Testis (tissue), 2 donors: ENCODE measurements at regions not wholly inside any gene's neighbourhood (a gene's known extent, or its start where the extent isn't known, plus 50 kb on each side); places are given as distances from the start of the nearest gene placed in this dataset.

Experiments
- DNase-seq: peaks from one replicate; pipeline ENCODE4 v3.0.0-alpha.2; 2019
- H3K27ac ChIP-seq, 2 donors: fragments of 200-600 bp; sonication (generic); one replicate each; pipeline ENCODE4 v1.5.1; 2019
- H3K27me3 ChIP-seq: fragments of 200-600 bp; sonication (generic); one replicate; pipeline ENCODE4 v1.5.1; 2019
- H3K36me3 ChIP-seq: fragments of 200-600 bp; sonication (generic); one replicate; pipeline ENCODE4 v1.5.1; 2017; ENCODE audit warnings: low read depth; ENCODE audit errors: missing control alignments
- H3K4me1 ChIP-seq: fragments of 200-600 bp; sonication (generic); one replicate; pipeline ENCODE4 v1.5.1; 2019
- H3K4me3 ChIP-seq, 2 donors: fragments of 200-600 bp; sonication (generic); one replicate each; pipeline ENCODE4 v1.5.1; 2017 to 2019
- H3K9me3 ChIP-seq: fragments of 200-600 bp; sonication (generic); one replicate; pipeline ENCODE4 v1.5.1; 2017
- CTCF ChIP-seq, 3 experiments: fragments of 450-650 bp in 2 of 3; fragments of 200-600 bp in 1 of 3; sonication (generic) in 1 of 3; IDR thresholded peaks; one replicate each; pipeline ENCODE4 v1.5.1; 2016 to 2019; ENCODE audit warnings: antibody characterized with exemption in 3 of 3, mild to moderate bottlenecking in 2 of 3, moderate library complexity in 1 of 3
- POLR2A ChIP-seq: fragments of 450-650 bp; IDR thresholded peaks from one replicate; pipeline ENCODE4 v1.6.1; 2017; ENCODE audit warnings: antibody characterized with exemption, mild to moderate bottlenecking, moderate library complexity
- WGBS, 2 donors: methylation state at CpG; one replicate each; pipeline ENCODE4 v1.1.5; 2018; 5-methylcytosine and 5-hydroxymethylcytosine counted together
- intact Hi-C: fragments of 100-400 bp; cut with DNase I; formaldehyde crosslinking; loops from one replicate; pipeline ENCODE4 v1.15.1; 2023; ENCODE audit warnings: low total_unique reads

- Histone ChIP-seq H3K9me3 (no peaks in the 10 kb centered on the region), H3K36me3 (no peaks in the 10 kb centered on the region), H3K27me3 (no peaks in the 10 kb centered on the region), H3K4me1 (no peaks in the 10 kb centered on the region), H3K27ac (no peak overlapping the region), H3K4me3 (no peak overlapping the region)
- no peak for DNase-seq
- intact Hi-C loops = no loop called here
- 41 to 45% methylated on average over 2 of the region's 2 CpGs for WGBS, 2 donors
- TF ChIP-seq POLR2A = no peak
- TF ChIP-seq CTCF (IDR thresholded peaks at IDR 0.05) = no peak
These were observed 737.5 kb downstream of the KCNJ2 start for GRCh38 chr17:70906808-70907207.

- no peaks in the 10 kb centered on the region for H3K4me1 ChIP-seq
- no peaks in the 10 kb centered on the region for H3K9me3 ChIP-seq
- intact Hi-C loops = no loop called here
- 34 to 46% methylated on average over 4 of the region's 4 CpGs for WGBS, 2 donors
- H3K4me3 ChIP-seq = no peak overlapping the region
- H3K36me3 ChIP-seq = no peaks in the 10 kb centered on the region
- no peak for TF ChIP-seq CTCF (IDR thresholded peaks at IDR 0.05)
- TF ChIP-seq POLR2A = no peak
- DNase-seq = no peak
- H3K27ac ChIP-seq = no peak overlapping the region
- H3K27me3 ChIP-seq = no peaks in the 10 kb centered on the region
These were observed 743.6 kb downstream of the KCNJ2 start for GRCh38 chr17:70912716-70913485.

- no peak overlapping the region for H3K27ac ChIP-seq
- no peaks in the 10 kb centered on the region for H3K4me1 ChIP-seq
- H3K4me3 ChIP-seq = no peak overlapping the region
- DNase-seq = no peak
- no peaks in the 10 kb centered on the region for H3K36me3 ChIP-seq
- no peaks in the 10 kb centered on the region for H3K27me3 ChIP-seq
- TF ChIP-seq POLR2A (no peak), CTCF (IDR thresholded peaks at IDR 0.05) (no peak)
- no peaks in the 10 kb centered on the region for H3K9me3 ChIP-seq
- intact Hi-C loops = no loop called here
These were observed 747.1 kb downstream of the KCNJ2 start for GRCh38 chr17:70916469-70916868.

GRCh38 chr17:70919241-70919640, 749.9 kb downstream of the KCNJ2 start:
- Histone ChIP-seq H3K9me3 (no peaks in the 10 kb centered on the region), H3K4me1 (no peaks in the 10 kb centered on the region), H3K27ac (no peak overlapping the region), H3K36me3 (no peaks in the 10 kb centered on the region), H3K27me3 (no peaks in the 10 kb centered on the region), H3K4me3 (no peak overlapping the region)
- intact Hi-C loops = no loop called here
- TF ChIP-seq POLR2A = no peak
- no peak for TF ChIP-seq CTCF (IDR thresholded peaks at IDR 0.05)
- no peak for DNase-seq
- 88 to 100% methylated on average over 1 of the region's 1 CpG for whole genome bisulfite sequencing, 2 donors

- H3K9me3 ChIP-seq = no peaks in the 10 kb centered on the region
- TF ChIP-seq CTCF (IDR thresholded peaks at IDR 0.05) (no peak), POLR2A (no peak)
- 91 to 92% methylated on average over 1 of the region's 1 CpG for WGBS, 2 donors
These were observed 751.1 kb downstream of the KCNJ2 start for GRCh38 chr17:70920416-70920815.

More at GRCh38 chr17:70920416-70920815, 751.1 kb downstream of the KCNJ2 start:
- Histone ChIP-seq H3K27me3 (no peaks in the 10 kb centered on the region), H3K4me3 (no peak overlapping the region), H3K36me3 (no peaks in the 10 kb centered on the region), H3K4me1 (no peaks in the 10 kb centered on the region), H3K27ac (no peak overlapping the region)
- intact Hi-C loops = no loop called here
- no peak for DNase-seq
